Kidney (tissue), 13 donors: ENCODE measurements at regions not wholly inside any gene's neighbourhood (a gene's known extent, or its start where the extent isn't known, plus 50 kb on each side); places are given as distances from the start of the nearest gene placed in this dataset.
A peak's percentile ranks its signal among the peaks of the same experiment; 100 is the strongest.

ENCODE experiments used
- DNase-seq, 5 donors: peaks; one replicate each; pipeline ENCODE4 v3.0.0-alpha.2; 2013 to 2020
- FAIRE-seq: peaks from 2 replicates; lab custom pipeline; 2012; peaks lifted over from hg19 to GRCh38; lab: Jason Lieb, UNC
- H3K27ac ChIP-seq, 2 donors: one replicate each; pipeline ENCODE4 v1.7.0; 2013; ENCODE audit warnings: low read depth in 2 of 2, low read length in 2 of 2, inconsistent platforms in 1 of 2
- H3K27me3 ChIP-seq: one replicate; pipeline ENCODE4 v1.7.1; 2013; ENCODE audit warnings: low read length, inconsistent platforms; ENCODE audit not compliant: control insufficient read depth, insufficient read depth
- H3K36me3 ChIP-seq, 3 donors: one replicate each; pipeline versions ENCODE4 v1.7.0 to v1.7.1; 2013; ENCODE audit warnings: low read length in 3 of 3, control low read depth in 1 of 3, inconsistent platforms in 1 of 3; ENCODE audit not compliant: insufficient read depth in 3 of 3, control insufficient read depth in 2 of 3
- H3K4me1 ChIP-seq, 3 donors: one replicate each; pipeline versions ENCODE4 v1.7.0 to v1.7.1; 2013; ENCODE audit warnings: low read length in 3 of 3, inconsistent platforms in 1 of 3, low read depth in 1 of 3; ENCODE audit not compliant: control insufficient read depth in 2 of 3, insufficient read depth in 2 of 3
- H3K4me3 ChIP-seq, 3 donors: one replicate each; pipeline versions ENCODE4 v1.7.0 to v1.8.1; 2013; ENCODE audit warnings: low read length in 3 of 3, control low read depth in 1 of 3, inconsistent platforms in 1 of 3
- H3K9ac ChIP-seq, 3 donors: one replicate each; pipeline versions ENCODE4 v1.7.0 to v1.7.1; 2013; ENCODE audit warnings: low read length in 3 of 3, control low read depth in 1 of 3, inconsistent platforms in 1 of 3
- H3K9me3 ChIP-seq, 3 donors: one replicate each; pipeline versions ENCODE4 v1.7.0 to v1.7.1; 2013; ENCODE audit warnings: low read length in 3 of 3, control low read depth in 1 of 3, inconsistent platforms in 1 of 3; ENCODE audit not compliant: control insufficient read depth in 2 of 3, insufficient read depth in 1 of 3
- CTCF ChIP-seq: IDR thresholded peaks from 3 replicates; pipeline ENCODE4 v1.5.1; 2012; ENCODE audit warnings: mild to moderate bottlenecking, moderate library complexity, borderline replicate concordance; ENCODE audit not compliant: insufficient read depth; ENCODE audit errors: extremely low read depth
- intact Hi-C: fragments of 100-400 bp; cut with DNase I; formaldehyde crosslinking; loops from one replicate; pipeline ENCODE4 v1.11.1; 2022
- donor health status: control.
- donor health status: control.
- donor health status: control.
- donor health status: control.
- donor health status: control.
- donor health status: DM: yes; HTN: yes; CAD: no.
- donor health status: Normal renal cell carcinoma (clear cell type).

GRCh38 chr21:35663856-35664606 lies 396.3 kb downstream of the SETD4 start:
- no peaks in the 10 kb centered on the region for H3K36me3 ChIP-seq
- H3K4me1 ChIP-seq, result no peaks in the 10 kb centered on the region
- H3K4me3 ChIP-seq, result no peak overlapping the region
- FAIRE-seq (no peak), DNase-seq (peak in 3 of 5 donors; percentile 14 to 31 (median 19))
- H3K27me3 ChIP-seq, result no peaks in the 10 kb centered on the region
- no peak overlapping the region for H3K27ac ChIP-seq
- TF ChIP-seq CTCF, result no peak
- H3K9ac ChIP-seq, result no peak overlapping the region
- intact Hi-C loops, result no loop called here
- no peaks in the 10 kb centered on the region for H3K9me3 ChIP-seq

GRCh38 chr21:35658242-35658641 lies 402.1 kb downstream of the SETD4 start:
- Histone ChIP-seq H3K27ac (no peak overlapping the region), H3K27me3 (no peaks in the 10 kb centered on the region), H3K4me1 (no peaks in the 10 kb centered on the region), H3K36me3 (no peaks in the 10 kb centered on the region), H3K9ac (no peak overlapping the region), H3K4me3 (no peak overlapping the region), H3K9me3 (no peaks in the 10 kb centered on the region)
- DNase-seq (no peak), FAIRE-seq (no peak)
- intact Hi-C loops, result no loop called here
- no peak for TF ChIP-seq CTCF

- no peaks in the 10 kb centered on the region for H3K36me3 ChIP-seq
- no peak overlapping the region for H3K4me3 ChIP-seq
- no peak overlapping the region for H3K9ac ChIP-seq
- H3K27me3 ChIP-seq, result no peaks in the 10 kb centered on the region
- TF ChIP-seq CTCF, result no peak
- no peak for FAIRE-seq
- H3K4me1 ChIP-seq, result no peaks in the 10 kb centered on the region
- no peak overlapping the region for H3K27ac ChIP-seq
- intact Hi-C loops, result no loop called here
- no peaks in the 10 kb centered on the region for H3K9me3 ChIP-seq
- no peak for DNase-seq
Observed at GRCh38 chr21:35652872-35653271, 407.5 kb downstream of the SETD4 start.

- FAIRE-seq (no peak), DNase-seq (no peak)
- H3K36me3 ChIP-seq, result no peaks in the 10 kb centered on the region
- no peak overlapping the region for H3K4me3 ChIP-seq
- TF ChIP-seq CTCF, result no peak
- intact Hi-C loops, result no loop called here
- no peak overlapping the region for H3K27ac ChIP-seq
- H3K9me3 ChIP-seq, result no peaks in the 10 kb centered on the region
- no peaks in the 10 kb centered on the region for H3K4me1 ChIP-seq
- H3K27me3 ChIP-seq, result no peaks in the 10 kb centered on the region
- no peak overlapping the region for H3K9ac ChIP-seq
Observed at GRCh38 chr21:35652196-35652595, 408.1 kb downstream of the SETD4 start.
